ENCODE measurements at regions not wholly inside any gene's neighbourhood (a gene's known extent, or its start where the extent isn't known, plus 50 kb on each side); places are given as distances from the start of the nearest gene placed in this dataset.
"Not testable (repeated sequence)": the region's sequence is repeated elsewhere in the genome, so short reads cannot be mapped to it uniquely, and the experiment has no call there.

- no peak for DNase-seq (ENCODE audit: low read depth in 2 of 2)
These were observed 270.8 kb downstream of the KLF13 start for GRCh38 chr15:31597466-31597865.

DNA sequence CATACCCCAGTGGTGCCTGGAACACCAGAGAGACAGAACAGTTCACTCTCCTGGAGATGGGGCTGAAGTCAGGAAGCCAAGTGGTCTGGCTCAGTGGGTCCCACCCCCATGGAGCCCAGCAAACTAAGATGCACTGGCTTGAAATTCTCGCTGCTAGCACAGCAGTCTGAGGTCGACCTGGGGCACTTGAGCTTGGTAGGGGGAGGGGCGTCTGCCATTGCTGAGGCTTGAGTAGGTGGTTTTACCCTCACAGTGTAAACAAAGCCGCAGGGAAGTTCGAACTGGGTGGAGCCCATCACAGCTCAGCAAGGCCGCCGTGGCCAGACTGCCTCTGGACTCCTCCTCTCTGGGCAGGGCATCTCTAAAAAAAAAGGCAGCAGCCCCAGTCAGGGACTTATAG, 272.0 kb downstream of the KLF13 start:
- DNase-seq (ENCODE audit: low read depth in 2 of 2), result no peak

DNA sequence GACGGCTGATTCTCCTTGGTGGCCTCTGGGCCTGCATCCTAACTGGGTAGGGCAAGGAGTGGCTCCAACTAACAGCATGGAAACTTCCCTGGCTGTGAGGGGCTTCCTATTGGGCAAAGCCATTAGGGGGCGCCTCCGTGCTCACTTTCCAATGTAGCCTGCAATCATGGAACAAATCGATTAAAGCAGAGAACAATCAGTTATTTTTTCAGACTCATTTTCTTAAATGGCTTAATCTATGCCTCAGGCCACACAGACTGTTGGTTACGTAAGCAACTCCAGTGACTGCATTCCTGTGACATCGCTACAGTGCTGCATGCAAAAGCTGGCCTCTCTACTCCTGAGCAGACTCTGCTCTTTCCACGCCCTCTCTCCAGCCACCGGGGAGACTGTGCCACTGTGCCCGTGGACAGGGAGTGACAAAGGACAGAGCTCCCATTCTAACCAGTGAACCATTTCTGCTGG, 278.9 kb downstream of the KLF13 start:
- no peak for DNase-seq (ENCODE audit: low read depth in 2 of 2)

- no peak for DNase-seq (ENCODE audit: low read depth in 2 of 2)
These were observed 279.6 kb downstream of the KLF13 start for GRCh38 chr15:31606194-31606669.

GRCh38 chr15:31606931-31607497, 280.4 kb downstream of the KLF13 start:
- no peak for DNase-seq (ENCODE audit: low read depth in 2 of 2)

DNA sequence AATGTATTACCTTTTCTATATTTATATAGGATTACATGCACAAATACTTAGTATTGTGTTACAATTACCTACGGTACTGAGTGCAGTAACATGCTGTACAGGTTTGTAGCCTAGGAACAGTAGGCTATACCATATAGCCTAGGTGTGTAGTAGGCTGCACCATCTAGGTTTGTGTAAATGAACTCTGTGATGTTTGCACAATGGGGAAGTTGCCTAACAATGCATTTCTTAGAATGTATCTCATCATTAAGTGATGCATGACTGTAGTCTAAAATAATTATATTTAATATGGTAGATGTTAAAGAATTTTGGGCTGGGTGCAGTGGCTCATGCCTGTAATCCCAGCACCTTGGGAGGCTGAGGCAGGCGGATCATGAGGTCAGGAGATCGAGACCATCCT, 281.0 kb downstream of the KLF13 start:
- DNase-seq (ENCODE audit: low read depth in 2 of 2), result no peak

DNA sequence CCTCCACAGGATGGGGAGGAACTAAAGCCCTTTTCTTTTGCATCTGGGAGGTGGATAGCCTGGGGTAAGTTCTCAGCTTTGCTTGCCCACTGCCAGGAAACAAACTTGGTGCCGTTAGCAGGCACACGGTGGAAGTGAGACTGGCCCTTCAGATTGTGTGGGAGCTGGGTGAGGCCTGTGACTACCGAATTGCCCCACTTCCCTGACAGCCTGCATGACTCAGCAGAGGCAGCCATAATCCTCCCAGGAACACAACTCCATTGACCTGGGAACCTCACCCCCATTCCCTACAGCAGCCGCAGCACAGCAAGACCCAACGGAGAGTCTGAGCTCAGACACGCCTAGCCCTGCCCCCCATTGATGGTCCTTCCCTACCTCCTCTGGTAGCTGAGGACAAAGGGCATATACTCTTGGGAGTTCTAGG, 282.6 kb downstream of the KLF13 start:
- DNase-seq (ENCODE audit: low read depth in 2 of 2), result no peak

DNA sequence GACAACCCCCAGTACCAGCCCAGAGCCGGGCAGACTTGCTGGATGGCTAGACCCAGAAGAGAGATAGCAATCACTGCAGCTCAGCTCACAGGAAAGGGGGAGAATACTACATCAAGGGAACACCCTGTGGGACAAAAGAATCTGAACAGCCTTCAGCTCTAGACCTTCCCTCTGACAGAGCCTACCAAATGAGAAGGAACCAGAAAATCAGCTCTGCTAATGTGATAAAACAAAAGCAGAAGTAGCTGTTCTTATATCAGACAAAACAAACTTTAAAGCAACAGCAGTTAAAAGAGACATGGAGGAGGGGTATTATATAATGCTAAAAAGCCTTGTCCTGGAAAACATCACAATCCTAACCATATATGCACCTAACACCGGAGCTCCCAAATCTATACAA, 283.3 kb downstream of the KLF13 start:
- DNase-seq (ENCODE audit: low read depth in 2 of 2), result no peak

- DNase-seq (ENCODE audit: low read depth in 2 of 2), result no peak
These were observed 289.2 kb downstream of the KLF13 start for GRCh38 chr15:31615643-31616415.

DNA sequence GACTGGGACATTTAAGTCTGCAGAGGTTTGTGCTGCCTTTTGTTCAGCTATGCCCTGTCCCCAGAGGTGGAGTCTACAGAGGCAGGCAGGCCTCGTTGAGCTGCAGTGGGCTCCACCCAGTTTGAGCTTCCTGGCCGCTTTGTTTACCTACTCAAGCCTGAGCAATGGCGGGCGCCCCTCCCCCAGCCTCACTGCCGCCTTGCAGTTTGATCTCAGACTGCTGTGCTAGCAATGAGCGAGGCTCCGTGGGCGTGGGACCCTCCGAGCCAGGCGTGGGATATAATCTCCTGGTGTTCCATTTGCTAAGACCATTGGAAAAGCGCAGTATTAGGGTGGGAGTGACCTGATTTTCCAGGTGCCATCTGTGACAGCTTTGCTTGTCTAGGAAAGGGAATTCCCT, 296.7 kb downstream of the KLF13 start:
- DNase-seq (ENCODE audit: low read depth in 2 of 2), result not testable (repeated sequence)

GRCh38 chr15:31624115-31624514, 297.5 kb downstream of the KLF13 start:
- DNase-seq (ENCODE audit: low read depth in 2 of 2), result not testable (repeated sequence)

DNA sequence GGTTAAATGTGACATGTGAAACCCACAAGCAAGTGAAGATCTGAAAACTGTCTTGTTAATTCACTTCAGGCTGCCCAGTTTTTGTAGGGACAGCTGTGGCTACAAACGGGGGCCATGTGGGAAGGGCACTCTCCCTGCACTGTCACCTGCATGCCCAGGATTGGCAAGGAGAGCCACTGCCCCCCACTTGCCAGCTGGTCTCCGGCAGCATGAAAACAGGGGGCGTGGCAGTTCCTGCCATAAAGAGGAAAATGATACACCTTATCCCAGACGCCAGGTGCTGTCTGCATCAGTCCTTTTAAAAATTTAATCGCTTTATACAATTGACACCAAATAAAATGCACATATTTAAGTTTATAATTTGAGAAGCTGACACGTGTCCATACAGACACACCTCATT, 309.1 kb downstream of the KLF13 start:
- not testable (repeated sequence) for DNase-seq (ENCODE audit: low read depth in 2 of 2)

- DNase-seq (ENCODE audit: low read depth in 2 of 2), result not testable (repeated sequence)
These were observed 310.3 kb downstream of the KLF13 start for GRCh38 chr15:31636911-31637310.

DNA sequence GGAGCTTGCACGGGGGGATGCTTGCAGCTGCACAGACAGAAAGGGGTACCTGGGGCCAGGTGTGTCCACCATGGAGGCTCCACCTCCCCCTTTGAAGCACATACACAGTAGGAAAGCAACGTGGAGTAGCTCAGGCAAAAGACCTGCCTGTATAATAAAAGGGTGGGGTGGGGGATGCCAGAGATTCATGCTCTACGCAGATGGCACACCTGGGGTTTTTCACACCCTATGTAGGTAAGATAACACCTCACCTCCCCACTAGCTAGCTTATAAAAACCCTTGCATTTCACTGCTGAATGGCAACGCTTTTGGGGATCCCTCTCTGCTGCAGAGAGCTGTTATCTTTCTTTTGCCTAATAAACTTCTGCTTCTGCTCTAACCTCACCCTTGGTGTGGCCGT, 317.3 kb downstream of the KLF13 start:
- DNase-seq (ENCODE audit: low read depth in 2 of 2), result not testable (repeated sequence)

GRCh38 chr15:31644761-31645160, 318.1 kb downstream of the KLF13 start:
- not testable (repeated sequence) for DNase-seq (ENCODE audit: low read depth in 2 of 2)

DNA sequence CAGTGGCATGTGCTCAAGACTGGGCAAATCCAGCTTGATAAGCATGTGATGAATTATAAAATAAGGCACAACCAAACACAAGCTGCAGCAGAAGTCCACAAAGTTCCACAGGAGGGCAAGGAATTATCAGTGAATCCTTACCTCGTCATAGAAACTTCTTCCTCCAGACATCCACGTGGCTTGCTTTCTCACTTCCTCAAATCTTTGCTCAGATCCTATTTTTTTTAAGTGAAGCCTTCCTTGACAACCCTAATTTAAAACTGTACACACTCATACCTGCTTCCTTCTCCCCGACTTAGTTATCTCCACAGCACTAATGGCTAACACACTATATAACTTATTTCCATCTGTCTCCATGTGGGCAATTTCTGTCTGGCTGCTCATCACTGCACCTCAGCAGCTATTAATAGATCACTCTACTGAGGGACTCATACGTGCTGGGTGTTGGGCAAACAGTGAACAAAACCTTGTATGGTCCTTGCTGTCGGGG, 320.7 kb downstream of the KLF13 start:
- not testable (repeated sequence) for DNase-seq (ENCODE audit: low read depth in 2 of 2)

GRCh38 chr15:31649634-31650033, 323.0 kb downstream of the KLF13 start:
- DNase-seq (ENCODE audit: low read depth in 2 of 2), result not testable (repeated sequence)

DNA sequence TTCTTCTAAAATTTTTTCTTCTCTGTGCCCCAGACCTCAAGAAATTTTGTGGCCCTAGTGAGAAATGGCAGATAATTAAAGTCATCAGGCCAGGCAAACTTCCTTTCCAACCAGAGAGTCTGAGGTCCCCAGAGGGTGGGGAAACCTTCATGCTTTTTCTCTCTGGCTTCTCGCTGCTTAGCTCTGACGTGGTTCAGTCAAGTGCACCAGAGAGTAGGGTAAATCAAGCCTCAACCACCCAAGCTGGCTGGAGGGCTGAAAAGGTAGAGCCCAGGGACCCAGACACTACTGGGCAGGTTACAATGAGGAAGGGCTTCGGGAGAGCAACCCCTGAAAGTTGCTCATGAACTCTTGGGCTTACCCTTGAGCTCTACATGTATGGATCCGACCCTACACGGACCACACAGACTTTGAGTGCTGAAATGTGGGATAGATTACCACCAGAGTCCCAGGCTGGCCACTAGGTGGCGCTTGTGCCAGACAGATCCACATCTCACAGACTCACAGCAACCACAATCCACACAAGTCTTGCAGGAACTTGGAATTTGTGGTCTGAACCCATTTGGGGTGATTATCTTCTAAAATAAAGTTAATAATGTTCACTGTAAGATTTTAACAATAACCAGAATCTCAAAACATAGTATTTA, 323.5 kb downstream of the KLF13 start:
- DNase-seq (ENCODE audit: low read depth in 2 of 2), result peak; percentile 16 to 28

DNA sequence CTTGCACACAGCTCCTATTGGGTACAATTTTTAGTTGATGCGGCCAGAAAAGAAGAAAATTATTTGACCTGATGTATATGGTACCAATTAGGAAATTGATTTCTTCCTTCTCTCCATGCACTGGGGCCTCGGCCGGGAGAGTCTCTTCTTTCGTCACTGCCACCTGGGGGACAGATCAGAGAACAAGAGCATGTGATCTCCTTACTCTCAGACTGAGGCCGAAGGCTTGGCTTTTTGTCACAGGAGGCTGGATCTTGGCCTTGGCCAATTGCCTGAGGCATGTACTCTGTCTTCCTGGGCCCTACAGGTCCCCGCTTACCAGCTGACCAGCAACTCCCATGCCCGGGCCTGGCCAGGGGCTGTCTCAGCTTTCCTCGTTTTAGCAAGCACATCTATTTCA, 330.3 kb downstream of the KLF13 start:
- DNase-seq (ENCODE audit: low read depth in 2 of 2), result not testable (repeated sequence)

DNA sequence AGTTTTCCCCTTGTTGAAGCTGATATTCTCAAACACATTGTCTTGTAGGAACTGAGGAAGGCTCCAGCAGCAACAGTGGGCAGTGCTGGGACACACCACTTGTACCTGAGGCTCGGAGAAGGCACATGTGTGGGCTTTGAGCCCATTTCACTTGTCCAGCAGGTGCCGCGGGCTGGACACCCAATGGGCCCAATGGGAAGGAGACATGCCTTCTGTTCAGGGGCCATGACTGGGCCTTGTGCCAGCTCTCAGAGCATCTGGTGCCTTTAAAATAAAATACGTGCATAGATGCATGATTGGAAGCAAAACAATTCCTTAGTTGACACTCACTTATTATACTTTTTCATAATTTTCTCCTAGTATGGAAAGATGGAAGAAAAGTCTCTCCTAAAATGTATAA, 334.2 kb downstream of the KLF13 start:
- no peak for DNase-seq (ENCODE audit: low read depth in 2 of 2)

DNA sequence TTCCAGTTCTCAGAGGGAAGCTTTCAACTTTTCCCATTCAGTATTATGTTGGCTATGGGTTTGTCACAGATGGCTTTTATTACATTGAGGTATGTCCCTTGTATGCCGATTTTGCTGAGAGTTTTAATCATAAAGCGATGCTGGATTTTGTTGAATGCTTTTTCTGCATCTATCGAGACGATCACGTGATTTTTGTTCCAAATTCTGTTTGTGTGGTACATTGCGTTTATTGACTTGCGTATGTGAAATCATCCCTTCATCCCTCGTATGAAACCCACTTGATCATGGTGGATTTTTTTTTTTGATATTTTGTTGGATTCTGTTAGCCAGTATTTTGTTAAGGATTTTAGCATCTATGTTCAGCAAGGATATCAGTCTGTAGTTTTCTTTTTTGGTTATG, 339.1 kb downstream of the KLF13 start:
- not testable (repeated sequence) for DNase-seq (ENCODE audit: low read depth in 2 of 2)

- DNase-seq (ENCODE audit: low read depth in 2 of 2), result not testable (repeated sequence)
These were observed 342.7 kb downstream of the KLF13 start for GRCh38 chr15:31669158-31669908.
